AG04449 (cell line): ENCODE measurements at regions not wholly inside any gene's neighbourhood (a gene's known extent, or its start where the extent isn't known, plus 50 kb on each side); places are given as distances from the start of the nearest gene placed in this dataset.

Experiments
- CTCF ChIA-PET: fragments of 350-600 bp; formaldehyde crosslinking; extraction: SDS; loops from one replicate; lab custom pipeline; 2021; ENCODE audit warnings: antibody characterized with exemption; lab: Yijun Ruan, JAX
- POLR2A ChIA-PET: fragments of 400-600, 350-600 bp; formaldehyde crosslinking; extraction: SDS; loops from one replicate; lab custom pipeline; 2020; ENCODE audit warnings: antibody characterized with exemption, inconsistent platforms; lab: Yijun Ruan, JAX
- DNase-seq: peaks from one replicate; pipeline ENCODE4 v3.0.0-alpha.2; 2010; ENCODE audit warnings: low read depth, low spot score
- H3K4me3 ChIP-seq: 2 replicates; pipeline ENCODE4 v1.5.1; 2011; ENCODE audit warnings: low read depth, mild to moderate bottlenecking, control low read depth, low read length
- CTCF ChIP-seq: IDR thresholded peaks from one replicate; pipeline ENCODE4 v1.5.1; 2011; ENCODE audit warnings: mild to moderate bottlenecking, moderate library complexity, low read length, control low read depth, inconsistent platforms; ENCODE audit not compliant: insufficient read depth; ENCODE audit errors: missing control alignments

GRCh38 chr22:27139935-27140511, 482.6 kb downstream of the MIAT start:
- H3K4me3 ChIP-seq: no peak overlapping the region
- peak; percentile 38 for DNase-seq
- CTCF ChIA-PET: interaction anchor here (1.4 kb wide), 1 partner anchor 9 kb away, joined by 3 read pairs; no protein-coding TSS in a partner anchor
- TF ChIP-seq CTCF: no peak
- POLR2A ChIA-PET: no interaction called here

- CTCF ChIA-PET: no interaction called here
- H3K4me3 ChIP-seq: no peak overlapping the region
- POLR2A ChIA-PET: no interaction called here
- DNase-seq: no peak
- TF ChIP-seq CTCF: no peak
These were observed 484.9 kb downstream of the MIAT start for GRCh38 chr22:27142286-27142685.

GRCh38 chr22:27144321-27144720, 486.9 kb downstream of the MIAT start:
- ChIA-PET CTCF (interaction anchor here (0.7 to 1.4 kb wide), 2 partner anchors 10 to 37 kb away, joined by 3 read pairs; no protein-coding TSS in a partner anchor), POLR2A (interaction anchor here (0.6 kb wide), 1 partner anchor 743 kb away, joined by 3 read pairs; no protein-coding TSS in a partner anchor)
- no peak for DNase-seq
- no peak overlapping the region for H3K4me3 ChIP-seq
- TF ChIP-seq CTCF: peak; percentile 23

GRCh38 chr22:27146866-27147633, 489.7 kb downstream of the MIAT start:
- POLR2A ChIA-PET: interaction anchor here (0.9 kb wide), 1 partner anchor 14 kb away, joined by 4 read pairs; no protein-coding TSS in a partner anchor
- H3K4me3 ChIP-seq: no peak overlapping the region
- TF ChIP-seq CTCF: no peak
- no peak for DNase-seq
- CTCF ChIA-PET: interaction anchor here (1.0 to 1.3 kb wide), 2 partner anchors 10 to 52 kb away, joined by 3 to 4 read pairs; no protein-coding TSS in a partner anchor

GRCh38 chr22:27148055-27148454, 490.7 kb downstream of the MIAT start:
- DNase-seq: no peak
- CTCF ChIA-PET: no interaction called here
- no peak for TF ChIP-seq CTCF
- no peak overlapping the region for H3K4me3 ChIP-seq
- POLR2A ChIA-PET: no interaction called here

GRCh38 chr22:27148886-27149470, 491.6 kb downstream of the MIAT start:
- TF ChIP-seq CTCF: no peak
- POLR2A ChIA-PET: no interaction called here
- DNase-seq: no peak
- CTCF ChIA-PET: interaction anchor here (1.1 kb wide), 1 partner anchor 9 kb away, joined by 3 read pairs; no protein-coding TSS in a partner anchor
- H3K4me3 ChIP-seq: no peak overlapping the region
